ENCODE measurements at regions not wholly inside any gene's neighbourhood (a gene's known extent, or its start where the extent isn't known, plus 50 kb on each side); places are given as distances from the start of the nearest gene placed in this dataset.

- no peak for DNase-seq
Measured at GRCh38 chr5:146940295-146940694, 61.7 kb upstream of the PPP2R2B start.

GRCh38 chr5:146944019-146944418, 65.5 kb upstream of the PPP2R2B start:
- no peak for DNase-seq

- DNase-seq: no peak
Measured at GRCh38 chr5:146944764-146945616, 66.4 kb upstream of the PPP2R2B start.

GRCh38 chr5:146945617-146946084, 67.1 kb upstream of the PPP2R2B start:
- DNase-seq: no peak

- no peak for DNase-seq
Measured at GRCh38 chr5:146947181-146947941, 68.8 kb upstream of the PPP2R2B start.

DNA sequence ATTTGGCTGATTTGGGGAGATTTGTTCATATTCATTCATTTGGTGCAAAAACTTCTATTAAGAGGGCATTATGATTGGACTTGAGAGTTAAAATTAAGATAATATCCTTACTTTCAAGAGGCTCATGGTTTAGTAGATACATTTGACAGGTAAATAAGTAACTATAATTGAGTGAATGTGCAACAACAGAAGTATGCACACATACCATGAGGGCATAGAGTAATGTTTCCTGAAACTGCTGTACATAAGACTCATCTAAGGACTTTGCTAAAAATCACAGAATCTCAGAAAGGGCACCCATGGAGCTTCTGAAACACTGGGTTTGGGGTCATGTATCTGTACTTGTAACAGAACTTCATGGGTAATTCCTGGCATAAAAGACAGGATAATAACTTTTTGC, 70.1 kb upstream of the PPP2R2B start:
- no peak for DNase-seq

DNA sequence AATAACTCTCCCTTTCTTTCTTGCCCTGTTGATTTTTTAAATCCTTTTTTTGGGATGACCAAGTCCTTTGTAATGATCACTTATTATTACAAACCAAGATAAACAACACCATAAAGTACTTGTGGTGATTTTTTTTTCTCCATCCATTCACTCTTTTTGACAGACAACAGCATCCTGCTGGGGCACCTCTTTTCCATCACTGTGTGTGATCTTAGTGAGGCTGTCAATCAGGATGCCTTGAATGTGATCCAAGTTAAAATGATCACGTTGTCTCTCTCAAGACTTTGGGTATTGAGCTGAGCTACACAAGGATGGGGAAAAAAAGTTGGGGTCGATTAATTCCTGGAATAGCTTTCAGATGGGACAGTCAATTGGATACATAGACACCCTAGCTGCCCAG, 73.6 kb upstream of the PPP2R2B start:
- no peak for DNase-seq

- DNase-seq: no peak
Measured at GRCh38 chr5:146956217-146956616, 77.7 kb upstream of the PPP2R2B start.

- no peak for DNase-seq
Measured at GRCh38 chr5:146959360-146959759, 80.8 kb upstream of the PPP2R2B start.

DNA sequence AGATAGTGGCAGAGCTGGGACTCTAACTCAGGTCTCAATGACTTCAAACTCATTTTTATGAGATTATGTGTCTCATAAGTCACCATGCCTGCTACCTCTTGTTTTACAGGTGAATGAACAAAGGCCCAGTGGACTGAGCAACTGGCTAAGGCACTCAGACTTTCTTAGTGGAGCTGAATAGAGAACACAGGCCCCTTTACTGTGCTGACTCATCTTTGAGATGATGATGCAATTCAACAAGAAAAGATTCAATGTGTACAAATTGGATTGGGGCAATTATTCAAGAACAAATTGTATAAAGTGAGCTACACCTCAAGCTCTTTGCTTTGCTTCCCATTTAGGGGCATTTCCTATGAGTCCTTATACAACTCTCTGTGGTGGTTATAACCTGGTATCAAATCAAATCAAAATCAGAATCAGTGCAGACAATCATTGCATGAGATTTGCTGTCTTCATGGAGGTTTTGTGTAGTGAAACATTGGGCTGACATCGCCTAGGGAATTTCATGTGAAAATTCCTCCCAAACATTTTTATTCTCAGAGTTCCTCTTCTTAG, 84.3 kb upstream of the PPP2R2B start:
- DNase-seq: no peak

DNA sequence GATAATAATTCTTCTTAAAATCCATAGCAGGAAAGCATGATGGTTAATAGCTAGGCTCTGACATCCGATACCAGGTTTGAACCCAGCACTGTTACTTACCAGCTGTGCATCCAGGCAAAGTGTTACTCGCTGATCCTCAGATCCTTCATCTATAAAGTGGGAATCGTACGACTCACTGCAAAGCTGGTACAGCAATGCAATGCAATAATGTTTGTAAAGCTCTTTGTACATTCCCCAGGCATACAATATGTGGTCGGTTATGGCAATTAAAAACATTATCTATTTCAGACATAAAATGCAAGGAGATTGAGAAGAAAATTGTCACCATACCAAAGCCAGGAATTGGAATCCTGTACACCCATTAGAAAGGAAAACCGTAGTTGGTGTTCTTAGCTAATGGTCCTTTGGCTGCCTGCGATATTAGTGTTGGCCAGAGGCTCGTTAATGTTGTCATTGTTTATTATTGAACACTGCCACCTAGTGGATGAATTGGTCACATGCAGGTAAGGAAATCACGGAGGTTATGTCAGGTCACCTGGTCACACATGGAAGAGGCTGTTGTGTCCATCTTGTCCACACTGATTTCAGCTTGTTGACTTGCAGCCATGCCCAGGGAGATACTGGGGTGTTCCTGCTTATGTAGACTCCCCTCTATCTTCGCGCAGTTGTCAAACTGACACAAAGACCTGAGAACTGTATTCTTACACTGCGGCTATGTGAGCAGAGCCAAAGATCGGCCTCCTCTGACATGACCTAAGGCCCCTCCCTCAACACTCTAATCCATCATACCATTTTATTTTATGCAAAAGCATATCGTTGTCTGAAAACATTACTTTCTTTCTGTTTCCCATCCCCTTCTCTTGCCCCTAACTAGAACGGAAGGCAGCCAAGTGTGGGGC, 87.5 kb upstream of the PPP2R2B start:
- DNase-seq: peak; percentile 19

GRCh38 chr5:146967646-146968045, 89.1 kb upstream of the PPP2R2B start:
- DNase-seq: no peak

DNA sequence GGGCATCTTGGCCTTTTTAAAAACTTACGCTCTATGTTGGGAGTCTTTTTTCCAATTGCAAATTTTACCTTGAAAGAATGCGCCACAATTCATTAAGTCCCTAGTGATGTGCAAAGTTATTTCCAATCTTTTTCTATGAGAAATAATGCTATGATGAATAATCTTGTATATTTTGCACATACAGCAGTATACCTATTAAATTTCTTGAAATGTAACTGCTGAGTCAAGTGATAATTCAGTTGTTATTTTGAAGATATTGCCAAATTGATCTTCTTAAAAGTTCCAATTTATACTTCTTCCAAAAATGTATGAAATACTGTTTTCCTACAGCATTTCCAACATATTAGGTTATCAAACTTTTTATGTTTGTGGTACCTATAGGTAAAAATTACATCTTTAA, 92.8 kb upstream of the PPP2R2B start:
- no peak for DNase-seq

DNA sequence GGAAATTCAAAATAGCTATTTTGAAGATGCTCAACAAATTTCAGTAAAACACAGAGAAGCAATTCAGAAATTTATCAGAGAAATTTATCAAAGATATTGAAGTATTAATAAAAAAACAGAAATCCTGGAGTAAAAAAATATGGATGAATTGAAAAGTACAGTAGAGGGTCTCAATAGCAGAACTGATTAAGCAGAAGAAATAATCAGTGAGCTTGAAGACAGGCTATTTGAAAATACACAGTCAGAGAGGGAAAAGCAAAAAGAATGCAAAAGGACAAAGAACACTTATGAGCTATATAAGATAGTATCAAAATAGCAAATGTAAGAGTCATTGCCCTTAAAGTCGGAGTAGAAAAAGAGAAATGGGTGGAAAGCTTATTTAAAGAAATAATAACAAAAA, 107.9 kb upstream of the PPP2R2B start:
- no peak for DNase-seq

GRCh38 chr5:146993876-146994530, 115.4 kb upstream of the PPP2R2B start:
- no peak for DNase-seq

DNA sequence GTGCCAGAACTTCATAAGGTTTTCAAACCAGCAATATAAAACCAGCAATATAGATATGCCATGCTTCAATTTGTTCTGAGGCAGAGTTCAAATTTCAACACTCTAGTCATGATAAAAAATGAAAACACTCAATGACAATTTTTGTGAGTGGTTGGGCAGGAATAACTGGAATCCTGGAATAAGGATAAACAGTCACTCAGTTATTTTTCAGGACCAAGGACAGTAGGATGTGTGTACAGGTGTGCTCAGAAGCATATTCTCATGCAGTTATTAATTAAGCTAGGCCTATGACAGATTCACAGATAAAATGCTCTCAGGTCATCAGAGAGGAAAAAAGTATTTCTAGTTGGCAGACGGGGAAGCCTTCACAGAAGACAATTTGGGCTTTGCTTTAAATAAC, 117.3 kb upstream of the PPP2R2B start:
- no peak for DNase-seq

GRCh38 chr5:147015405-147015804, 136.8 kb upstream of the PPP2R2B start:
- no peak for DNase-seq

- no peak for DNase-seq
Measured at GRCh38 chr5:147017191-147017590, 138.6 kb upstream of the PPP2R2B start.

DNA sequence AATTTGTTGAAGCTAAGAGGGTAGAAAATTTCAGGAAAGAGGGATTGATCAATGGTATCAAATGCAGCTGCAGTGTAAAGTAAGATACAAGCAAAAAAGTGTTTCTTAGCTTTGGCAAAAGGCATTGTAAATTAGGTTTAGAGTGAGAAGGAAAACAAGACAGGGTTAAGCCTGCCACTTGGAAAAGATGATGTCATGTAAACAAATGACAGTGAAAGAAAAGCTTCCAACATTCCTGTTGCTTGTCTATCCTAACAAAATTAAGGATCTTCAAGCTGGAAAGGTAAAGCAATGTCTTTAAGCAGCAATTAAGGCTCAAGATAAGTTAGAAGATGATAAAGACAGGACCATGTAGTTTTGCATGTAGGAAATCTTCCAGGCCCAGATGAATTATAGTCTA, 139.1 kb upstream of the PPP2R2B start:
- DNase-seq: no peak

GRCh38 chr5:147018812-147019211, 140.3 kb upstream of the PPP2R2B start:
- no peak for DNase-seq

DNA sequence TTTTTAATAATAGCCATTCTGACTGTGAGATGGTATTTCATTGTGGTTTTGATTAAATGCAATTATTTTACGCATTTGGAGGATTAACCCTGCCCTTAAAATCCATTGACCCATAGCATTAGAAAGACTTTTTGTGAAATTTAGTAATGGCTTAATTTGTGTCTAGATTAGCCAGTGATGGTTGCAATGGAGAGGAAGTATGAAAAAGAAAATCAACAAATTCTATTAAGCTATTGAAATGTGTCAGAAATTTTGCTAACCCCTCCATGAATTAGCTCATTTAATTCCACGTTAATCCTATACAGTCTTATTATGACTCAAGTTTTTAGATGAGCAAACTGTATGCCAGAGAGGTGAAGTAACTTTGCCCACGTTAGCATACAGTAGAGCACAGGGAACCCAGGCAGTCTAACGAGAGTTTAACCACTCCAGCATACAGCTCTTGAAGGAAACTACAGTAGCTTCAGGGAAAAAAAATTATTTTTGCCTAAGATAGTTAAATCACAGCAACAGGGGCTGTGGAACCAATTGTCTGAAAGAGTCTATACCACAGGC, 158.2 kb upstream of the PPP2R2B start:
- no peak for DNase-seq
